ENCODE measurements at regions not wholly inside any gene's neighbourhood (a gene's known extent, or its start where the extent isn't known, plus 50 kb on each side); places are given as distances from the start of the nearest gene placed in this dataset.

DNA sequence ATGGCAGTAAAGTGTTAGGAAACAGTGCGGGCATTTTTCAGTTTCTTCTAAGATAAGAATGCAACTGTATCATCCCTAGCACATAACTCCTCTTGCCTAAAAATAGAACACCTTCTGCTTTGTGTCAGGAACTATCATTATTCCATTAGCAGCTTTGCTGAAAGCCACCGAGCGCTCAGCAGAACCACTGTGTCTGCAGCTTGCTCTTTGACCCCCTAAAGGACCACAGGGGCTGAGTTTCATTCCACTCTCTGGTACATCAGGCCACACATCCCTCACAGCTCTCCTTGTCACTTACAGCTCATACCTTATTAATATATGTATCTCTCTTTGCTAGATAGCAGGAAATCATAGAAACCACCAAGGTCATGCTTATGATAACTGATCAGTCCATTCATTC lies 360.2 kb downstream of the KCNA4 start:
- H3K27ac ChIP-seq (ENCODE audit: insufficient read depth, low read depth, low read length) = no peak overlapping the region
- H3K27me3 ChIP-seq (ENCODE audit: control insufficient read depth in 2 of 2, insufficient read depth in 2 of 2, low read length in 2 of 2) = no peaks in the 10 kb centered on the region
- no peak for TF ChIP-seq GATA2 (IDR thresholded peaks at IDR 0.05; ENCODE audit: insufficient read depth, insufficient read length, low read depth, low read length)
- TF ChIP-seq, protein P1, sequence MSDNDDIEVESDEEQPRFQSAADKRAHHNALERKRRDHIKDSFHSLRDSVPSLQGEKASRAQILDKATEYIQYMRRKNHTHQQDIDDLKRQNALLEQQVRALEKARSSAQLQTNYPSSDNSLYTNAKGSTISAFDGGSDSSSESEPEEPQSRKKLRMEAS (IDR thresholded peaks at IDR 0.05; ENCODE audit: insufficient read depth, insufficient read length) = no peak
- TF ChIP-seq MYC (IDR thresholded peaks at IDR 0.05; ENCODE audit: low read depth, low read length) = no peak
- no peak for TF ChIP-seq EZH2 (IDR thresholded peaks at IDR 0.05; ENCODE audit: borderline replicate concordance, low read depth, low read length, severe bottlenecking)
- no peak for TF ChIP-seq FOS (IDR thresholded peaks at IDR 0.05; ENCODE audit: borderline replicate concordance, insufficient read depth, low read length)
- no peak for TF ChIP-seq POLR2AphosphoS5 (IDR thresholded peaks at IDR 0.05; ENCODE audit: insufficient read depth, low read depth, low read length)
- no peak for TF ChIP-seq POLR2A (IDR thresholded peaks at IDR 0.05; ENCODE audit: low read depth, low read length)
- TF ChIP-seq, protein P2, sequence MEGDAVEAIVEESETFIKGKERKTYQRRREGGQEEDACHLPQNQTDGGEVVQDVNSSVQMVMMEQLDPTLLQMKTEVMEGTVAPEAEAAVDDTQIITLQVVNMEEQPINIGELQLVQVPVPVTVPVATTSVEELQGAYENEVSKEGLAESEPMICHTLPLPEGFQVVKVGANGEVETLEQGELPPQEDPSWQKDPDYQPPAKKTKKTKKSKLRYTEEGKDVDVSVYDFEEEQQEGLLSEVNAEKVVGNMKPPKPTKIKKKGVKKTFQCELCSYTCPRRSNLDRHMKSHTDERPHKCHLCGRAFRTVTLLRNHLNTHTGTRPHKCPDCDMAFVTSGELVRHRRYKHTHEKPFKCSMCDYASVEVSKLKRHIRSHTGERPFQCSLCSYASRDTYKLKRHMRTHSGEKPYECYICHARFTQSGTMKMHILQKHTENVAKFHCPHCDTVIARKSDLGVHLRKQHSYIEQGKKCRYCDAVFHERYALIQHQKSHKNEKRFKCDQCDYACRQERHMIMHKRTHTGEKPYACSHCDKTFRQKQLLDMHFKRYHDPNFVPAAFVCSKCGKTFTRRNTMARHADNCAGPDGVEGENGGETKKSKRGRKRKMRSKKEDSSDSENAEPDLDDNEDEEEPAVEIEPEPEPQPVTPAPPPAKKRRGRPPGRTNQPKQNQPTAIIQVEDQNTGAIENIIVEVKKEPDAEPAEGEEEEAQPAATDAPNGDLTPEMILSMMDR (IDR thresholded peaks at IDR 0.05; ENCODE audit: extremely low read depth in 1 of 2, insufficient read depth in 1 of 2, low read depth in 1 of 2, low read length in 2 of 2) = no peak
- no peak for TF ChIP-seq JUN (IDR thresholded peaks at IDR 0.05; ENCODE audit: borderline replicate concordance, insufficient read depth, insufficient read length, low read depth)
- no peaks in the 10 kb centered on the region for H3K9me1 ChIP-seq (replicated peaks; ENCODE audit: control insufficient read depth, extremely low read depth, insufficient read depth, low read length)
- FAIRE-seq (no peak), DNase-seq (ENCODE audit: low read depth, low spot score) (no peak)
- H2AFZ ChIP-seq (ENCODE audit: low read depth, low read length) = no peak overlapping the region
- ChIA-PET CTCF (no interaction called here), POLR2A (no interaction called here)
- dilution Hi-C loops (cut with MboI; ENCODE audit: extremely low pct_ligation_motif_present, low sequenced_read_pairs) (no loop called here), intact Hi-C loops (cut with micrococcal nuclease) (no loop called here)
- no peaks in the 10 kb centered on the region for H3K9me3 ChIP-seq (replicated peaks; ENCODE audit: control insufficient read depth, insufficient read depth, low read length)
- H3K79me2 ChIP-seq (ENCODE audit: control insufficient read depth, insufficient read depth, low read length) = no peaks in the 10 kb centered on the region
- H3K4me1 ChIP-seq (ENCODE audit: control insufficient read depth, extremely low read depth, insufficient read depth, low read length) = no peaks in the 10 kb centered on the region
- no peaks in the 10 kb centered on the region for H4K20me1 ChIP-seq (replicated peaks; ENCODE audit: control insufficient read depth, extremely low read depth, insufficient read depth, low read length)
- H3K4me2 ChIP-seq (ENCODE audit: insufficient read depth, low read length) = no peak overlapping the region
- H3K4me3 ChIP-seq (replicated peaks in 1 of 3; ENCODE audit: insufficient read depth in 1 of 3, low read depth in 1 of 3, low read length in 3 of 3) = no peak overlapping the region
- BruUV-seq (replicated peaks) = no TSS peak
- no peak overlapping the region for H3K9ac ChIP-seq (replicated peaks; ENCODE audit: extremely low read depth, insufficient read depth, low read length)
- H3K36me3 ChIP-seq (ENCODE audit: control insufficient read depth in 2 of 2, extremely low read depth in 1 of 2, insufficient read depth in 2 of 2, low read length in 2 of 2) = no peaks in the 10 kb centered on the region
